ENCODE measurements at regions not wholly inside any gene's neighbourhood (a gene's known extent, or its start where the extent isn't known, plus 50 kb on each side); places are given as distances from the start of the nearest gene placed in this dataset.

GRCh38 chr3:61350782-61351309 lies 99.6 kb upstream of the FHIT start:
- no peak for DNase-seq (ENCODE audit: extremely low read depth, insufficient read length)
- TF ChIP-seq, protein P1, sequence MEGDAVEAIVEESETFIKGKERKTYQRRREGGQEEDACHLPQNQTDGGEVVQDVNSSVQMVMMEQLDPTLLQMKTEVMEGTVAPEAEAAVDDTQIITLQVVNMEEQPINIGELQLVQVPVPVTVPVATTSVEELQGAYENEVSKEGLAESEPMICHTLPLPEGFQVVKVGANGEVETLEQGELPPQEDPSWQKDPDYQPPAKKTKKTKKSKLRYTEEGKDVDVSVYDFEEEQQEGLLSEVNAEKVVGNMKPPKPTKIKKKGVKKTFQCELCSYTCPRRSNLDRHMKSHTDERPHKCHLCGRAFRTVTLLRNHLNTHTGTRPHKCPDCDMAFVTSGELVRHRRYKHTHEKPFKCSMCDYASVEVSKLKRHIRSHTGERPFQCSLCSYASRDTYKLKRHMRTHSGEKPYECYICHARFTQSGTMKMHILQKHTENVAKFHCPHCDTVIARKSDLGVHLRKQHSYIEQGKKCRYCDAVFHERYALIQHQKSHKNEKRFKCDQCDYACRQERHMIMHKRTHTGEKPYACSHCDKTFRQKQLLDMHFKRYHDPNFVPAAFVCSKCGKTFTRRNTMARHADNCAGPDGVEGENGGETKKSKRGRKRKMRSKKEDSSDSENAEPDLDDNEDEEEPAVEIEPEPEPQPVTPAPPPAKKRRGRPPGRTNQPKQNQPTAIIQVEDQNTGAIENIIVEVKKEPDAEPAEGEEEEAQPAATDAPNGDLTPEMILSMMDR (IDR thresholded peaks at IDR 0.05; ENCODE audit: insufficient read depth, low read length, poor library complexity, severe bottlenecking), result no peak

DNA sequence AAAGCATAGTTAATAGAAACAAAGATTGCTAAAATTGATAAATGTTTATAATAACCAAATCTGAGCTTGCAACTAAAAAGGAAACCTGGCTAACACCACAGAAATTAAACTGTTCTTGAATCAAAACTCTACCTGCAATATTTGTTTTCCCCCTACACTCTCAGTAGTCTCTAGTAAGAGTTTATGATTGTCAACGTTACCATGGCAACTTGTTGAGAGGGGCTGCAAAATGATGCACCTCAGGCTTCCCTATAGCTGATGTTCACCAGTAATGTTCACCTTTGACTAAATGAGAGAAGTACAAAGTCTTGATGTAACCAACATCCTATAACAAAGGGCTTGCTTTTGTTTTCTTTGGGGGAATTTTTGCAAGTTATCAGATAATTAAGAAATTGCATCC lies 101.1 kb upstream of the FHIT start:
- Histone ChIP-seq H3K36me3 (ENCODE audit: control insufficient read depth, insufficient read depth, low read length) (no peaks in the 10 kb centered on the region), H3K4me3 (replicated peaks; ENCODE audit: low read depth, low read length) (no peak overlapping the region), H3K27me3 (replicated peaks; ENCODE audit: control insufficient read depth, insufficient read depth, low read length) (no peaks in the 10 kb centered on the region; the same call in 1 of the 2 replicates)
- no peak for DNase-seq (ENCODE audit: extremely low read depth, insufficient read length)
- TF ChIP-seq, protein P1 (IDR thresholded peaks at IDR 0.05; ENCODE audit: insufficient read depth, low read length, poor library complexity, severe bottlenecking), result no peak

More at GRCh38 chr3:61350782-61351309, 99.6 kb upstream of the FHIT start:
- Histone ChIP-seq H3K4me3 (replicated peaks; ENCODE audit: low read depth, low read length) (no peak overlapping the region), H3K27me3 (replicated peaks; ENCODE audit: control insufficient read depth, insufficient read depth, low read length) (no peaks in the 10 kb centered on the region; the same call in 1 of the 2 replicates), H3K36me3 (ENCODE audit: control insufficient read depth, insufficient read depth, low read length) (no peaks in the 10 kb centered on the region)

DNA sequence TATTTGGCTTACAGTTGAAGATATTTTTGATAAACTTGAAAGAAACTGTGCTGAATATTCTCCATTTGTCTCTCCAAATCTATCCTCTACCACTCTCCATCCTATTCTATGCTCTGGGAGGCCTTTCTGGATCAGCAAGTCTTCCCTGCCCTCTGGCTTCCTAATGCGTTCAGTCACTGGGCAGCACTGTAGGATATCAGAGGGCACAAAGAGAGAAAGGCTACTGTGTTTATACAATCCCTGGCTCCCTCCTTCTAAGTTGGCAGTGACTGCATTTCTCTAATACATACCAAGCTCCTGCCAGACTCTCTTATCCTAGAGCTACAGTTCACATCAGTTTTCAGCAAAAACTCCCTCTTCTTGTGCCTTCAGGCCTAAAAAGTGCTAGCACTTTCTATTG lies 102.1 kb upstream of the FHIT start:
- Histone ChIP-seq H3K27me3 (replicated peaks; ENCODE audit: control insufficient read depth, insufficient read depth, low read length) (no peaks in the 10 kb centered on the region), H3K4me3 (replicated peaks; ENCODE audit: low read depth, low read length) (no peak overlapping the region), H3K36me3 (ENCODE audit: control insufficient read depth, insufficient read depth, low read length) (no peaks in the 10 kb centered on the region)
- TF ChIP-seq, protein P1 (IDR thresholded peaks at IDR 0.05; ENCODE audit: insufficient read depth, low read length, poor library complexity, severe bottlenecking), result no peak
- DNase-seq (ENCODE audit: extremely low read depth, insufficient read length), result no peak

DNA sequence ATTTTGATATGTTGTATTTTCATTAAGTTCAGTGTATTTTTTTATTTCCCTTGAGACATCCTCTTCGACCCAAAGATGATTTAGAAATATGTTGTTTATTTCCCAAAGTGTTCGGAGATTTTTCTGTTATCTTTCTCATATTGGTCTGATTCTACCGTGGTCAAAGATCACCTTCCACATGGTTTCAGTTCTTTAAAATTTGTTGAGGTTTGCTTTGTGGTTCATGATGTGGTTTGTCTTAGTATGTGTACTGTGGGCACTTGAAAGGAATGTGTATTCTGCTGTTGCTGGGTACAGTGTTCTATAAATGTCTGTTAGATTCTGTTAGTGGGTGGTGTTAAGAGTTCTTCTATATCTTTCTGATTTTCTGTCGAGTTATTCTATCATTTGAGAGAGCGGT lies 103.4 kb upstream of the FHIT start:
- no peak overlapping the region for H3K4me3 ChIP-seq (replicated peaks; ENCODE audit: low read depth, low read length)
- H3K36me3 ChIP-seq (ENCODE audit: control insufficient read depth, insufficient read depth, low read length), result no peaks in the 10 kb centered on the region
- no peak for DNase-seq (ENCODE audit: extremely low read depth, insufficient read length)
- TF ChIP-seq, protein P1 (IDR thresholded peaks at IDR 0.05; ENCODE audit: insufficient read depth, low read length, poor library complexity, severe bottlenecking), result no peak
- H3K27me3 ChIP-seq (replicated peaks; ENCODE audit: control insufficient read depth, insufficient read depth, low read length), result no peaks in the 10 kb centered on the region

- TF ChIP-seq, protein P1 (IDR thresholded peaks at IDR 0.05; ENCODE audit: insufficient read depth, low read length, poor library complexity, severe bottlenecking), result no peak
- DNase-seq (ENCODE audit: extremely low read depth, insufficient read length), result no peak
- no peaks in the 10 kb centered on the region for H3K27me3 ChIP-seq (replicated peaks; ENCODE audit: control insufficient read depth, insufficient read depth, low read length)
- no peaks in the 10 kb centered on the region for H3K36me3 ChIP-seq (ENCODE audit: control insufficient read depth, insufficient read depth, low read length)
- no peak overlapping the region for H3K4me3 ChIP-seq (replicated peaks; ENCODE audit: low read depth, low read length)
Observed at GRCh38 chr3:61356685-61357084, 105.4 kb upstream of the FHIT start.

DNA sequence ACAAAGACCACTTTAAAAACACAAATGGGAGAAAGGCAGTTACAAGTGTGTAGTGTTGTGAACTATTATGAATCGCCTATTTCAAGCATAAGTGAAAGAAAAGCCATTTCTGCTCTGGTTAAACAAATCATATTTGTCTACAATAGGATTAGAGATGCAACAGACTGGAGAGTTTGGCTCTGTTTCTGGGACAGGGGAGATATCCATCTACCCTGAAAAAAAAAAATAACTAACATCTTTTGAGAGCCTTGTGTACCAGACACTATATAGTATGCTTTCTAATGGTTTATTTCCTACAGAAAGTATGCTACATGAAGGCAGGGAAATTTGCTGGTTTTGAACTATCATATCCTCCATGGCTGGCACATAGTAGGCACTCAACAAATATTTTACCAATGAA lies 106.7 kb upstream of the FHIT start:
- Histone ChIP-seq H3K27me3 (replicated peaks; ENCODE audit: control insufficient read depth, insufficient read depth, low read length) (no peaks in the 10 kb centered on the region), H3K36me3 (ENCODE audit: control insufficient read depth, insufficient read depth, low read length) (no peaks in the 10 kb centered on the region), H3K4me3 (replicated peaks; ENCODE audit: low read depth, low read length) (no peak overlapping the region)
- TF ChIP-seq, protein P1 (IDR thresholded peaks at IDR 0.05; ENCODE audit: insufficient read depth, low read length, poor library complexity, severe bottlenecking), result no peak
- DNase-seq (ENCODE audit: extremely low read depth, insufficient read length), result no peak

All from GM06990 (cell line).